IPS-15b (cell line): ENCODE measurements at regions not wholly inside any gene's neighbourhood (a gene's known extent, or its start where the extent isn't known, plus 50 kb on each side); places are given as distances from the start of the nearest gene placed in this dataset.

Experiments
- H3K27me3 ChIP-seq: one replicate; pipeline ENCODE4 v1.6.1; 2013; ENCODE audit warnings: low read length; ENCODE audit not compliant: control insufficient read depth, insufficient read depth
- H3K36me3 ChIP-seq: one replicate; pipeline ENCODE4 v1.6.1; 2013; ENCODE audit warnings: low read length; ENCODE audit not compliant: control insufficient read depth, insufficient read depth
- H3K4me1 ChIP-seq: one replicate; pipeline ENCODE4 v1.6.1; 2013; ENCODE audit warnings: mild to moderate bottlenecking, low read length; ENCODE audit not compliant: control insufficient read depth, insufficient read depth
- H3K4me3 ChIP-seq: one replicate; pipeline ENCODE4 v1.5.1; 2013; ENCODE audit warnings: low read depth, low read length
- H3K9ac ChIP-seq: one replicate; pipeline ENCODE4 v1.6.1; 2013; ENCODE audit warnings: low read depth, mild to moderate bottlenecking, low read length
- H3K9me3 ChIP-seq: one replicate; pipeline ENCODE4 v1.6.1; 2013; ENCODE audit warnings: mild to moderate bottlenecking, low read length; ENCODE audit not compliant: control insufficient read depth, insufficient read depth

DNA sequence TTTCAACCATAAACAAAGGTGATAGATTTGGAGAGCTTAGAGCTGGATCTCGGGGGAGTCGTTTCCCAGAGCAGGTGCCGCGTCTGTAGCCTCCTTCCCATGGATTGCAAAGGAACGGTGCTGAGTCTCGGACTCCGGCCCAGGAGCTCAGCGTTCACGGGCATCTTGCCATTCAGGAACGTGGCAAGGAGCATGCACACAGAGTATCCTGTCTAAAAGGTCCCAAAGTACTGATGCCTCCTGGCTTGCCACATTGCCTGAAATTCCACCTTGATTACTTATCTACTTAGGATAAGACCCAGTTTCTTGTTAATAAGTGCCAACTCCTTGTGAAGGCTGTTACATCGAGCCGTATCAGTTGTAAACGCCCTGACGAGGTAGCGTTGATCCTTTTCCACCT is 197.8 kb upstream of the MYT1L start:
- H3K4me3 ChIP-seq, result no peak overlapping the region
- H3K36me3 ChIP-seq, result no peaks in the 10 kb centered on the region
- no peaks in the 10 kb centered on the region for H3K27me3 ChIP-seq
- H3K9ac ChIP-seq, result no peak overlapping the region
- no peaks in the 10 kb centered on the region for H3K9me3 ChIP-seq
- no peaks in the 10 kb centered on the region for H3K4me1 ChIP-seq

DNA sequence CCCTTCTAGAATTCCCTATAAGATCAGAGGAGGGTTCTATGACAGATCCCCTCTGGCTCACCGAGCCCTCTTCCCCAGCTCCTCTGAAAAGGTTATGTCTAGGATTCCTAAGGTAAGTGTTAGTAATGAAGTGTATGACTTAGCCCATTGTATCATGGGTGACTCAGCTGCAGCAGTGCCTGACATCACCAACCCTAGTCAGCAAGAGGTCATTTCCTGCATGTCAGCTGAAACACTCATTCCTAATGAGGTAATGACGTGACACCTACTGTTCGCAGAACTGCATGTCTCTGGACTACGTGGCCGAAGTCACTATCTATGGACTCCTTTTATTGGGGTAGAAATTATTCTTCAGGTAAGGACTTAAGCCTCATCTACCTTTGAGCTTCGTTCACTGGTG is 196.1 kb upstream of the MYT1L start:
- H3K27me3 ChIP-seq, result no peaks in the 10 kb centered on the region
- H3K9ac ChIP-seq, result no peak overlapping the region
- H3K4me3 ChIP-seq, result no peak overlapping the region
- H3K9me3 ChIP-seq, result no peaks in the 10 kb centered on the region
- H3K36me3 ChIP-seq, result no peaks in the 10 kb centered on the region
- H3K4me1 ChIP-seq, result no peaks in the 10 kb centered on the region

DNA sequence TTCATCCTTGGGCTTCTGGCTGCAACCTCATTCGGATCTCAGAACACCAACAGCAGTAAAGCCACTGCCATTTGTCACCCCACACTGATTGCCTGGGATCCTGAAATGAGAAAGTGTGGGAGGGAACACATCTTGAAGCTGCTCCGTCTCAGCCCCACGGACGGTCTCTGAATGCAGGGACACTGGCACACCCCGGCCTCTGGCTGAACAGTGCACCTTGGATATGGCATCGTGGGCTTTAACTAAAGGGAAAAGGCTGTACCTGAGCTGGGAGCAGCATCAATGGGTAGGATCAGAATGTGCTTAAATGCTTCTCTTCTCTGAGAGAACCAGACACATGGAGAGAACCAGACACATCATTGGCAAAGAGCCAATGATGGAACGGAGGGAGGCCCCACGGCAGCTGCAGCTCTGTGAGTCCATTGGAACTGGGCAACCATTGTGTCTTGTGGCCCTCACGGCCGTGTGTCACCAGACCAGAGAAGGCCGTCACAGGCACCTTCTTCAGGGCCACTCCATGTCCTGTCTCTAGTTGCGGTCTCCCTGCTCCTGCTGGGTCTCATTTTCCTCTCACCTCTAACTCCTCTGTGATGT is 193.4 kb upstream of the MYT1L start:
- no peak overlapping the region for H3K4me3 ChIP-seq
- H3K9me3 ChIP-seq, result no peaks in the 10 kb centered on the region
- no peak overlapping the region for H3K9ac ChIP-seq
- no peaks in the 10 kb centered on the region for H3K27me3 ChIP-seq
- H3K36me3 ChIP-seq, result no peaks in the 10 kb centered on the region
- H3K4me1 ChIP-seq, result no peaks in the 10 kb centered on the region

GRCh38 chr2:2523461-2524347 is 192.6 kb upstream of the MYT1L start:
- no peaks in the 10 kb centered on the region for H3K4me1 ChIP-seq
- no peaks in the 10 kb centered on the region for H3K36me3 ChIP-seq
- no peaks in the 10 kb centered on the region for H3K27me3 ChIP-seq
- no peak overlapping the region for H3K9ac ChIP-seq
- no peaks in the 10 kb centered on the region for H3K9me3 ChIP-seq
- no peak overlapping the region for H3K4me3 ChIP-seq

- H3K27me3 ChIP-seq, result no peaks in the 10 kb centered on the region
- H3K9me3 ChIP-seq, result no peaks in the 10 kb centered on the region
Observed at GRCh38 chr2:2520401-2520811, 189.3 kb upstream of the MYT1L start.

GRCh38 chr2:2519381-2519780 is 188.3 kb upstream of the MYT1L start:
- Histone ChIP-seq H3K4me1 (no peaks in the 10 kb centered on the region), H3K36me3 (no peaks in the 10 kb centered on the region), H3K9me3 (no peaks in the 10 kb centered on the region), H3K4me3 (no peak overlapping the region), H3K27me3 (no peaks in the 10 kb centered on the region), H3K9ac (no peak overlapping the region)

More at GRCh38 chr2:2520401-2520811, 189.3 kb upstream of the MYT1L start:
- Histone ChIP-seq H3K36me3 (no peaks in the 10 kb centered on the region), H3K9ac (no peak overlapping the region), H3K4me1 (no peaks in the 10 kb centered on the region), H3K4me3 (no peak overlapping the region)

DNA sequence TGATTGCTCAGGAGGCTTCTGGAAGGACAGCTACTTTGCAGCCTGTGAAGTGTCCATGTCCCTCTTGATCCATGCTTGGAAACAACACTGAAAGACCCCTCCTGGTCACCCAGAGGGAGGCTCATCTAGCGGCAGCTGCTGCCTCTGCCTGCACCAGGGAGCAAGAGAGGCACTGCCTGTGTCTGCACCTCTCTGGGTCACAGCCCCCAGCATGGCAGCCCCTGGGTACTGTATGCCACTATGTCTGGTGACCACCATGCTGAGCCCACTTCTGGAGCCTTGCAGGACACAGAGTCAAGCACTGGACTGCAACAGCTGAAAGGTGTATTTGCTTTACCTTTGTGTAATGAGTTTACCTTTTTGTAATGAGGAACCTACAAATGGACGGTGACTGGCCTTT is 186.3 kb upstream of the MYT1L start:
- Histone ChIP-seq H3K9ac (no peak overlapping the region), H3K27me3 (no peaks in the 10 kb centered on the region), H3K36me3 (no peaks in the 10 kb centered on the region), H3K4me1 (no peaks in the 10 kb centered on the region), H3K4me3 (no peak overlapping the region), H3K9me3 (no peaks in the 10 kb centered on the region)

GRCh38 chr2:2516386-2516785 is 185.3 kb upstream of the MYT1L start:
- Histone ChIP-seq H3K9ac (no peak overlapping the region), H3K36me3 (no peaks in the 10 kb centered on the region)

DNA sequence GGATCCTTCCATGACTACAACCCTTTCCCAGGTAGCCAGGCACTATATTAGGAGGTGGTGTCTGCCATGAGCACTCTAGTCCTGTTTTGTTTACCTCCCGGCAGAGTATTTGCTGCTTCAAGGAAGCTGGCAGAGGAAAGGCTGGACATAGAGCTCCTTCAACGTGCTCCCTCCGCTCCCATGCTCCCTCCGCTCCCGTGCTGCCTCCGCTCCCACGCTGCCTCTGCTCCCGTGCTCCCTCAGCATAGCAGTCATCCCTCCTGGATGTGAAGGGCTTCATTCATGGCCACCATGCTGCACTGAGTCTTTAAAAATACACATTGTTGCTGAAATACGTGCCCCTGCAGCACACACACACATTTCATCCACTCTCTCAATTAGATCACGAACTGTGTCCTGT is 181.9 kb upstream of the MYT1L start:
- H3K9ac ChIP-seq, result no peak overlapping the region
- H3K4me3 ChIP-seq, result no peak overlapping the region
- no peaks in the 10 kb centered on the region for H3K4me1 ChIP-seq
- no peaks in the 10 kb centered on the region for H3K9me3 ChIP-seq
- no peaks in the 10 kb centered on the region for H3K27me3 ChIP-seq
- H3K36me3 ChIP-seq, result no peaks in the 10 kb centered on the region

More at GRCh38 chr2:2516386-2516785, 185.3 kb upstream of the MYT1L start:
- Histone ChIP-seq H3K9me3 (no peaks in the 10 kb centered on the region), H3K4me1 (no peaks in the 10 kb centered on the region), H3K27me3 (no peaks in the 10 kb centered on the region), H3K4me3 (no peak overlapping the region)

DNA sequence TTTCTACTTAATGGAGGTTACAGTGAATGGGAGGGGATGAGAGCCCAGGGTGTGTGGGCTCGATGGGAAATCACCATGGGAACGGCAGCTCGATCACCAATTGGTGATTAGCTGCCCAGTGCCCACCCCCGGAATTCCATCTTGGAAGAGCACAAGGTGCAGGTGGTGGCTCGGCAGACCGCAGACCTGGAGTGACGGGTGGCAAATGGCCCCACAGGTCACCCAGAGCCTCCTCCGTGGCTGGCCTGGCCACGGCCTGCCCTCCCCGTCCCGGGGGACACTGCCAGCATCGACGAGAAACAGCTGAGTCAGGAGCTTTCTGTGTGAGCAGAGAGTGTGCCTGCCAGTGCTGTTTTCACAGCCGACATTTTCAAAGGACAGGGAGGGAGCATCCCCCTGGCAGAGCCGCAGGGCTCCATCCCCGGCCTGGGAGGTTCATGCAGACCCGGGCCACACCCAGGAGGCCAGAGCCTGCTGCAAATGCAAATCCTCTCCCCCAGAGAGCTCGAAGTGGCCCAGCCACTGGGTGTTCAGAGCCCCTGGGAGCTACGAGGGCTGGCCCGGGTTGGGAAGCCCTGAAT is 176.4 kb upstream of the MYT1L start:
- H3K4me3 ChIP-seq, result no peak overlapping the region
- no peaks in the 10 kb centered on the region for H3K36me3 ChIP-seq
- H3K9ac ChIP-seq, result no peak overlapping the region
- peaks cover 4% of the 10 kb centered on the region for H3K9me3 ChIP-seq
- no peaks in the 10 kb centered on the region for H3K27me3 ChIP-seq
- H3K4me1 ChIP-seq, result no peaks in the 10 kb centered on the region

GRCh38 chr2:2506536-2506935 is 175.5 kb upstream of the MYT1L start:
- H3K9ac ChIP-seq, result no peak overlapping the region
- H3K36me3 ChIP-seq, result no peaks in the 10 kb centered on the region
- no peaks in the 10 kb centered on the region for H3K4me1 ChIP-seq
- H3K4me3 ChIP-seq, result no peak overlapping the region
- no peaks in the 10 kb centered on the region for H3K27me3 ChIP-seq
- H3K9me3 ChIP-seq, result peaks cover 4% of the 10 kb centered on the region

DNA sequence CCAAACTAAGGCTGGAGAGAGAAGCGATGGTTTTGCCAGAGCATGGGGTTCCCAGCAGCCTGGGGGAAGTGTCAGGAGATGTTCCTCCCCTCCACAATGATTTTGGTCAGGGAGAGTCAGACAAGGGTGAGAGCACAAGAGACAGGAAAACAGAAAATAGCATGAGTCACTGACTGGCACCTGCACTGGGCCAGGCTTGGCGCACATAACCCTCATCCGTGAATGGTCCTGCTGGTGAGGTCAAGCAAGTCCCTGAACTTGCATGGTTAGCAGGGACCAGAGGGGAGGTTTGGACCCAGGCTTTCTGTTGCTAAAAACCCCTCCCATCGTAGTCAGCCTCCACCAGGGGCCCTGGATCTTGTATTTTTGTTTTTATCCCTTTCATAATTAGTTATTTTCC is 174.5 kb upstream of the MYT1L start:
- Histone ChIP-seq H3K27me3 (no peaks in the 10 kb centered on the region), H3K9me3 (peaks cover 4% of the 10 kb centered on the region), H3K36me3 (no peaks in the 10 kb centered on the region), H3K4me1 (no peaks in the 10 kb centered on the region), H3K4me3 (no peak overlapping the region), H3K9ac (no peak overlapping the region)
